SU-DHL-6 (cell line): ENCODE measurements at regions not wholly inside any gene's neighbourhood (a gene's known extent, or its start where the extent isn't known, plus 50 kb on each side); places are given as distances from the start of the nearest gene placed in this dataset.

Experiments
- H2AFZ ChIP-seq: fragments of 200-600 bp; sonication (generic); 2 replicates; pipeline ENCODE4 v1.6.1; 2014; ENCODE audit warnings: low read depth, mild to moderate bottlenecking, moderate library complexity, mixed read lengths, antibody characterized with exemption, low read length; ENCODE audit not compliant: severe bottlenecking
- H3F3A ChIP-seq: fragments of 200-600 bp; shearing (Covaris generic); 2 replicates; pipeline ENCODE4 v1.6.0; 2016; ENCODE audit warnings: antibody characterized with exemption, mild to moderate bottlenecking; ENCODE audit not compliant: insufficient read depth
- H3K27ac ChIP-seq: fragments of 200-600 bp; sonication (generic); 2 replicates; pipeline ENCODE4 v1.5.1; 2016; ENCODE audit warnings: low read depth, mild to moderate bottlenecking, low read length, moderate library complexity, mixed read lengths
- H3K27me3 ChIP-seq: fragments of 200-600 bp; sonication (generic), shearing (Covaris generic); 2 replicates; pipeline ENCODE4 v1.6.0; 2014; ENCODE audit warnings: mild to moderate bottlenecking, low read length
- H3K36me3 ChIP-seq: fragments of 200-600 bp; sonication (generic); 2 replicates; pipeline ENCODE4 v1.6.1; 2014; ENCODE audit warnings: mild to moderate bottlenecking, low read length, mixed read lengths
- H3K4me2 ChIP-seq: fragments of 300-600, 200-600 bp; shearing (Covaris generic), sonication (generic); 2 replicates; pipeline ENCODE4 v1.6.0; 2014; ENCODE audit warnings: low read length, low read depth, mild to moderate bottlenecking; ENCODE audit not compliant: poor library complexity, severe bottlenecking
- H3K4me3 ChIP-seq: fragments of 200-600 bp; sonication (generic); 2 replicates; pipeline ENCODE4 v1.5.1; 2014; ENCODE audit warnings: antibody characterized with exemption, low read length, mild to moderate bottlenecking, mixed read lengths; ENCODE audit not compliant: insufficient read depth, poor library complexity, severe bottlenecking
- H3K79me2 ChIP-seq: fragments of 200-600 bp; sonication (generic); 2 replicates; pipeline ENCODE4 v1.6.1; 2014; ENCODE audit warnings: mild to moderate bottlenecking, low read length, moderate library complexity; ENCODE audit not compliant: insufficient read depth
- H3K9ac ChIP-seq: fragments of 200-600 bp; sonication (generic); 2 replicates; pipeline ENCODE4 v1.7.0; 2014; ENCODE audit warnings: mild to moderate bottlenecking, low read length
- H3K9me2 ChIP-seq: fragments of 200-600 bp; sonication (generic); replicated peaks from 2 replicates; pipeline ENCODE4 v1.6.1; 2014; ENCODE audit warnings: low read length; ENCODE audit not compliant: insufficient read depth
- H3K9me3 ChIP-seq: fragments of 200-600 bp; sonication (generic); 2 replicates; pipeline ENCODE4 v1.6.1; 2014; ENCODE audit warnings: low read length, mixed read lengths; ENCODE audit not compliant: insufficient read depth
- H4K20me1 ChIP-seq: fragments of 200-600 bp; sonication (generic); 2 replicates; pipeline ENCODE4 v1.6.1; 2014; ENCODE audit warnings: low read depth, mild to moderate bottlenecking, antibody characterized with exemption, low read length, moderate library complexity, mixed read lengths
- CTCF ChIP-seq: fragments of 200-600 bp; sonication (generic); IDR thresholded peaks from one replicate; pipeline ENCODE4 v1.5.1; 2017; ENCODE audit warnings: antibody characterized with exemption, mild to moderate bottlenecking, low read length, moderate library complexity; ENCODE audit not compliant: insufficient read depth, poor library complexity, severe bottlenecking
- EZH2phosphoT487 ChIP-seq: fragments of 200-600 bp; sonication (generic), shearing (Covaris generic); conservative IDR thresholded peaks from 2 replicates; pipeline ENCODE4 v1.6.1; 2018; ENCODE audit warnings: mild to moderate bottlenecking, antibody characterized with exemption, low read length, moderate library complexity, mixed read lengths

GRCh38 chr2:11945139-11946126 is 199.0 kb downstream of the LPIN1 start:
- Histone ChIP-seq H3K9me2 (no peaks in the 10 kb centered on the region), H3K4me2 (peak overlapping the region; percentile 31), H3K36me3 (no peaks in the 10 kb centered on the region), H3K9ac (no peak overlapping the region), H3K27ac (no peak overlapping the region), H3K79me2 (no peaks in the 10 kb centered on the region), H3K9me3 (no peaks in the 10 kb centered on the region), H3K4me3 (no peak overlapping the region), H4K20me1 (no peaks in the 10 kb centered on the region), H3F3A (peaks cover 6% of the 10 kb centered on the region; the same call in 1 of the 2 replicates), H3K27me3 (no peaks in the 10 kb centered on the region), H2AFZ (no peak overlapping the region)
- no peak for TF ChIP-seq CTCF
- no peak for TF ChIP-seq EZH2phosphoT487

- H3F3A ChIP-seq, result peaks cover 6% of the 10 kb centered on the region; the same call in 1 of the 2 replicates
- TF ChIP-seq CTCF (no peak), EZH2phosphoT487 (no peak)
- H3K4me3 ChIP-seq, result no peak overlapping the region
- no peaks in the 10 kb centered on the region for H3K36me3 ChIP-seq
- H3K9me2 ChIP-seq, result no peaks in the 10 kb centered on the region
- no peaks in the 10 kb centered on the region for H4K20me1 ChIP-seq
- no peaks in the 10 kb centered on the region for H3K9me3 ChIP-seq
- H2AFZ ChIP-seq, result no peak overlapping the region
- H3K9ac ChIP-seq, result no peak overlapping the region
- H3K79me2 ChIP-seq, result no peaks in the 10 kb centered on the region
- H3K27me3 ChIP-seq, result no peaks in the 10 kb centered on the region
- no peak overlapping the region for H3K4me2 ChIP-seq
- no peak overlapping the region for H3K27ac ChIP-seq
Observed at GRCh38 chr2:11947956-11948355, 201.5 kb downstream of the LPIN1 start.

GRCh38 chr2:11949732-11950523 is 203.5 kb downstream of the LPIN1 start:
- H3K79me2 ChIP-seq, result no peaks in the 10 kb centered on the region
- peak overlapping the region; percentile 20; the same call in 1 of the 2 replicates for H3K27ac ChIP-seq
- H3K4me3 ChIP-seq, result no peak overlapping the region
- H3F3A ChIP-seq, result peaks cover 6% of the 10 kb centered on the region; the same call in 1 of the 2 replicates
- H3K36me3 ChIP-seq, result no peaks in the 10 kb centered on the region
- no peaks in the 10 kb centered on the region for H3K9me3 ChIP-seq
- H3K9ac ChIP-seq, result no peak overlapping the region
- H3K4me2 ChIP-seq, result peak overlapping the region; percentile 27
- H2AFZ ChIP-seq, result no peak overlapping the region
- H3K9me2 ChIP-seq, result no peaks in the 10 kb centered on the region
- no peak for TF ChIP-seq EZH2phosphoT487
- no peak for TF ChIP-seq CTCF
- H3K27me3 ChIP-seq, result no peaks in the 10 kb centered on the region
- H4K20me1 ChIP-seq, result no peaks in the 10 kb centered on the region
